GM23338 (cell line): ENCODE measurements at regions not wholly inside any gene's neighbourhood (a gene's known extent, or its start where the extent isn't known, plus 50 kb on each side); places are given as distances from the start of the nearest gene placed in this dataset.

Source experiments
- ATAC-seq: fragments of 200-7000 bp; cut with Tn5 transposase; 3 replicates; pipeline ENCODE4 v1.9.1; 2020
- DNase-seq: peaks from one replicate; pipeline ENCODE4 v3.0.0-alpha.2; 2015; ENCODE audit warnings: low spot score
- H2AFZ ChIP-seq: fragments of 200-600 bp; sonication (generic); 2 replicates; pipeline ENCODE4 v1.8.0; 2016; ENCODE audit warnings: antibody characterized with exemption, mild to moderate bottlenecking, moderate library complexity
- H3F3A ChIP-seq: fragments of 200-600 bp; sonication (generic); replicated peaks from 2 replicates; pipeline ENCODE4 v1.8.0; 2017; ENCODE audit warnings: antibody characterized with exemption, mixed run types, low read depth
- H3K27ac ChIP-seq: fragments of 200-600 bp; sonication (generic); 2 replicates; pipeline ENCODE4 v1.6.1; 2016; ENCODE audit warnings: low read depth
- H3K27me3 ChIP-seq: fragments of 200-600 bp; sonication (generic); 2 replicates; pipeline ENCODE4 v1.8.0; 2016; ENCODE audit warnings: mild to moderate bottlenecking, mixed run types, moderate library complexity; ENCODE audit not compliant: insufficient read depth
- H3K36me3 ChIP-seq: fragments of 200-600 bp; sonication (generic); 2 replicates; pipeline ENCODE4 v1.8.0; 2016; ENCODE audit warnings: mild to moderate bottlenecking; ENCODE audit not compliant: insufficient read depth
- H3K4me1 ChIP-seq: fragments of 200-600 bp; sonication (generic); 2 replicates; pipeline ENCODE4 v1.8.0; 2016; ENCODE audit warnings: mild to moderate bottlenecking, moderate library complexity; ENCODE audit not compliant: insufficient read depth
- H3K4me2 ChIP-seq: fragments of 200-600 bp; sonication (generic); 2 replicates; pipeline ENCODE4 v1.7.1; 2017; ENCODE audit warnings: mixed run types
- H3K4me3 ChIP-seq: fragments of 200-600 bp; sonication (generic); 2 replicates; pipeline ENCODE4 v1.6.1; 2016; ENCODE audit warnings: mixed run types
- H3K79me2 ChIP-seq: fragments of 200-600 bp; sonication (generic); replicated peaks from 2 replicates; pipeline ENCODE4 v1.8.0; 2017; ENCODE audit warnings: mild to moderate bottlenecking; ENCODE audit not compliant: insufficient read depth
- H3K9me2 ChIP-seq: fragments of 200-600 bp; sonication (generic); 2 replicates; pipeline ENCODE4 v1.8.0; 2017; ENCODE audit not compliant: insufficient read depth
- H4K20me1 ChIP-seq: fragments of 200-600 bp; sonication (generic); replicated peaks from 2 replicates; pipeline ENCODE4 v1.8.0; 2017; ENCODE audit warnings: mild to moderate bottlenecking; ENCODE audit not compliant: insufficient read depth
- H3K27ac Mint-ChIP-seq: 2 replicates; pipeline ENCODE4 v1.8.0; 2020; ENCODE audit warnings: inconsistent platforms, mild to moderate bottlenecking, moderate library complexity, mixed read lengths
- H3K27me3 Mint-ChIP-seq: 3 replicates; pipeline ENCODE4 v1.8.0; 2022; ENCODE audit warnings: low read depth, mild to moderate bottlenecking, moderate library complexity, mixed read lengths, inconsistent platforms; ENCODE audit not compliant: insufficient read depth, poor library complexity
- H3K36me3 Mint-ChIP-seq: 3 replicates; pipeline ENCODE4 v1.8.0; 2021; ENCODE audit warnings: low read depth, mild to moderate bottlenecking, inconsistent platforms, moderate library complexity, mixed read lengths
- H3K4me1 Mint-ChIP-seq: 3 replicates; pipeline ENCODE4 v1.8.0; 2020; ENCODE audit warnings: mild to moderate bottlenecking, inconsistent platforms, mixed read lengths
- H3K4me3 Mint-ChIP-seq: 3 replicates; pipeline ENCODE4 v1.8.0; 2021; ENCODE audit warnings: moderate library complexity, mild to moderate bottlenecking, inconsistent platforms, mixed read lengths
- H3K9me3 Mint-ChIP-seq: 3 replicates; pipeline ENCODE4 v1.8.0; 2020; ENCODE audit warnings: moderate library complexity, mild to moderate bottlenecking, inconsistent platforms, mixed read lengths
- CREB1 ChIP-seq: fragments of 250-450 bp; sonication (Bioruptor Pico); IDR thresholded peaks from 2 replicates; pipeline ENCODE4 v1.5.0; 2020; ENCODE audit warnings: low read depth, mild to moderate bottlenecking, moderate library complexity
- CTCF ChIP-seq, 2 experiments: fragments of 200-600 bp in 1 of 2; sonication (generic) in 1 of 2; conservative IDR thresholded peaks; 2 replicates each; pipeline versions ENCODE4 v1.5.1 to v1.6.1; 2016 to 2017; ENCODE audit warnings: antibody characterized with exemption in 2 of 2, low read depth in 2 of 2, mild to moderate bottlenecking in 2 of 2, moderate library complexity in 1 of 2
- ETS1 ChIP-seq: IDR thresholded peaks from 2 replicates; pipeline ENCODE4 v1.6.1; 2016; ENCODE audit warnings: antibody characterized with exemption
- EZH2 ChIP-seq: fragments of 200-600 bp; sonication (generic); IDR thresholded peaks from one replicate; pipeline ENCODE4 v1.8.0; 2017; ENCODE audit warnings: antibody characterized with exemption, mild to moderate bottlenecking, low read depth; ENCODE audit not compliant: unreplicated experiment
- EZH2phosphoT487 ChIP-seq: fragments of 200-600 bp; sonication (generic); IDR thresholded peaks from one replicate; pipeline ENCODE4 v1.8.1; 2018; ENCODE audit warnings: antibody characterized with exemption; ENCODE audit not compliant: unreplicated experiment
- JUNB ChIP-seq: IDR thresholded peaks from one replicate; pipeline ENCODE4 v1.6.1; 2016; ENCODE audit warnings: antibody characterized with exemption; ENCODE audit not compliant: unreplicated experiment
- NANOG ChIP-seq: IDR thresholded peaks from 2 replicates; pipeline ENCODE4 v1.6.1; 2016; ENCODE audit warnings: antibody characterized with exemption, borderline replicate concordance
- POLR2AphosphoS5 ChIP-seq: IDR thresholded peaks from 2 replicates; pipeline ENCODE4 v1.6.1; 2016; ENCODE audit warnings: antibody characterized with exemption, low read depth
- REST ChIP-seq: IDR thresholded peaks from one replicate; pipeline ENCODE4 v1.6.1; 2018; ENCODE audit warnings: antibody characterized with exemption; ENCODE audit not compliant: unreplicated experiment
- STAT1 ChIP-seq: IDR thresholded peaks from one replicate; pipeline ENCODE4 v1.6.1; 2016; ENCODE audit warnings: antibody characterized with exemption; ENCODE audit not compliant: unreplicated experiment
- ZNF114 ChIP-seq: fragments of 250-450 bp; sonication (Bioruptor Pico); IDR thresholded peaks from 2 replicates; pipeline ENCODE4 v1.5.0; 2020; ENCODE audit warnings: mild to moderate bottlenecking, moderate library complexity
- ZNF331 ChIP-seq: fragments of 250-450 bp; sonication (Bioruptor Pico); IDR thresholded peaks from 2 replicates; pipeline ENCODE4 v1.5.0; 2020; ENCODE audit warnings: low read depth, mild to moderate bottlenecking, moderate library complexity
- ZNF462 ChIP-seq: fragments of 250-450 bp; sonication (Bioruptor Pico); IDR thresholded peaks from 2 replicates; pipeline ENCODE4 v1.5.0; 2020; ENCODE audit warnings: mild to moderate bottlenecking, moderate library complexity

- no peaks in the 10 kb centered on the region for H3F3A ChIP-seq
- no peak for TF ChIP-seq NANOG
- TF ChIP-seq ZNF114 (CRISPR knock-in tag) = no peak
- TF ChIP-seq ZNF331 (CRISPR knock-in tag) = no peak
- TF ChIP-seq EZH2phosphoT487 = no peak
- TF ChIP-seq POLR2AphosphoS5 = no peak
- TF ChIP-seq ZNF462 (CRISPR knock-in tag) = no peak
- no peak for TF ChIP-seq CTCF (conservative IDR thresholded peaks at IDR 0.05; ENCODE audit: low read depth in 2 of 2)
- no peak for TF ChIP-seq STAT1
- TF ChIP-seq EZH2 = no peak
- no peak for TF ChIP-seq ETS1
- no peak for TF ChIP-seq CREB1 (CRISPR knock-in tag)
- TF ChIP-seq REST = no peak
- no peak for TF ChIP-seq JUNB
- H4K20me1 ChIP-seq = no peaks in the 10 kb centered on the region
- H3K4me3 Mint-ChIP-seq = no peak overlapping the region
- ATAC-seq = no peak
- H3K4me1 Mint-ChIP-seq = peaks cover 33% of the 10 kb centered on the region
- H3K27me3 ChIP-seq = no peaks in the 10 kb centered on the region
- H3K79me2 ChIP-seq = no peaks in the 10 kb centered on the region
- H3K9me3 Mint-ChIP-seq = no peaks in the 10 kb centered on the region
- H3K4me1 ChIP-seq = peaks cover 34% of the 10 kb centered on the region
- H3K27ac Mint-ChIP-seq = no peak overlapping the region
- H2AFZ ChIP-seq = no peak overlapping the region
- no peak overlapping the region for H3K27ac ChIP-seq
- no peaks in the 10 kb centered on the region for H3K36me3 Mint-ChIP-seq
- no peaks in the 10 kb centered on the region for H3K9me2 ChIP-seq
- H3K27me3 Mint-ChIP-seq = peaks cover 3% of the 10 kb centered on the region
- no peak overlapping the region for H3K4me2 ChIP-seq
- no peaks in the 10 kb centered on the region for H3K36me3 ChIP-seq
- no peak for DNase-seq
- H3K4me3 ChIP-seq = no peak overlapping the region
These were observed 136.3 kb upstream of the RGMB start for GRCh38 chr5:98637116-98637515.
